Pancreas (tissue), 10 donors: ENCODE measurements at regions not wholly inside any gene's neighbourhood (a gene's known extent, or its start where the extent isn't known, plus 50 kb on each side); places are given as distances from the start of the nearest gene placed in this dataset.

Experiments used
- ATAC-seq, 4 donors: fragments of 200-7000 bp; cut with Tn5 transposase; one replicate each; pipeline versions ENCODE4 v1.8.0 to v1.9.1; 2020; ENCODE audit warnings: mild to moderate bottlenecking in 4 of 4, moderate library complexity in 4 of 4
- DNase-seq, 6 donors: peaks; one replicate each; pipeline ENCODE4 v3.0.0-alpha.2; 2020
- FAIRE-seq: peaks from 2 replicates; lab custom pipeline; 2012; peaks lifted over from hg19 to GRCh38; lab: Jason Lieb, UNC
- H3K27ac ChIP-seq, 4 donors: fragments of 200-600 bp; sonication (generic); 1 replicate in 3 of 4; 2 replicates in 1 of 4; pipeline versions ENCODE4 v1.5.0 to v1.8.0; 2020
- H3K27me3 ChIP-seq, 4 donors: fragments of 200-600 bp; one replicate each; pipeline ENCODE4 v1.8.0; 2021
- H3K36me3 ChIP-seq, 3 donors: fragments of 200-600 bp; sonication (generic) in 1 of 3; one replicate each; pipeline versions ENCODE4 v1.5.0 to v1.8.0; 2020 to 2021
- H3K4me1 ChIP-seq, 3 donors: fragments of 200-600 bp; one replicate each; pipeline ENCODE4 v1.8.0; 2021
- H3K4me3 ChIP-seq, 4 donors: fragments of 200-600 bp; sonication (generic) in 2 of 4; one replicate each; pipeline versions ENCODE4 v1.5.0 to v1.8.0; 2020 to 2021
- H3K9me3 ChIP-seq, 4 donors: fragments of 200-600 bp; one replicate each; pipeline ENCODE4 v1.8.0; 2021
- WGBS, 2 donors: extraction: QIAGEN DNeasy Blood & Tissue Kit; methylation state at CpG; one replicate each; pipeline ENCODE4 v1.1.7; 2013; 5-methylcytosine and 5-hydroxymethylcytosine counted together
- intact Hi-C, 3 donors: fragments of 100-400 bp; cut with DNase I; formaldehyde crosslinking; loops; one replicate each; pipeline versions ENCODE4 v1.11.1 to v1.14.2; 2022
- TF ChIP-seq, protein P1 (sequence below), 4 donors: fragments of 200-600 bp; sonication (generic) in 3 of 4; IDR thresholded peaks; one replicate each; pipeline versions ENCODE4 v1.5.0 to v1.8.0; 2021; ENCODE audit warnings: antibody characterized with exemption in 4 of 4
- donor health status: healthy with polysubstance abuse.
- donor health status: DM: no; HTN: no; CAD: no; lungs with moderate emphysema.
- donor health status: DM: no; HTN: no; CAD: no.
- donor health status: control.
- donor health status: control.
- donor health status: Bipolar disorder and iron deficiency.
- donor health status: DM: yes; HTN: yes; CAD: no.
- donor health status: DM: no; HTN: no; CAD: no.
- donor health status: DM: no; HTN: no; CAD: no.
- donor health status: DM: yes; HTN: yes; CAD: no.

DNA sequence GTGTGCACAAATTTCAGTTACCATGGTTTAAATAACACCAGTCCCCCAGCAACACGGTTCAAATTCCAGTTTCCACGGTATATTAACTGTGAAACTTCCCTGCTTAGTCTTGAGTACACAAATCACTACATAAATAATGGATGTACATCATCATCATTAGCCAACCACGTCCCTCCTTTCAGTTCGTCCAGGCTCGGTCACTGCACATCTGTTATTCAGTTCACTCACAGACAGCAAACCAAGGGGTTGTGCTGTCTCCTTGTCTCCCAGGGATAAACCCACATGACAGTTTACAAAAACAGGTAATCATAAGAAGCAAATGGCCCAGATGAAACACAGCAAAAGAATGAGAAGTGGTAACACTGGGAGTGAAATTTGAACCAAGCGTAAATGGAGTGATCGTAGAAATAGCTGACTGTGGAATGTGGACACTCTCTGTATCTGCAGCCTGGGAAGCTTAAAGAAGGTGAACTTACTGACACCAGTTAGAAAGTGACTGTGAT, 61.0 kb upstream of the RAD23B start:
- 44 to 46% methylated on average over 7 of the region's 7 CpGs for WGBS, 2 donors
- no peaks in the 10 kb centered on the region for H3K27me3 ChIP-seq
- intact Hi-C loops: no loop called here
- TF ChIP-seq, protein P1, sequence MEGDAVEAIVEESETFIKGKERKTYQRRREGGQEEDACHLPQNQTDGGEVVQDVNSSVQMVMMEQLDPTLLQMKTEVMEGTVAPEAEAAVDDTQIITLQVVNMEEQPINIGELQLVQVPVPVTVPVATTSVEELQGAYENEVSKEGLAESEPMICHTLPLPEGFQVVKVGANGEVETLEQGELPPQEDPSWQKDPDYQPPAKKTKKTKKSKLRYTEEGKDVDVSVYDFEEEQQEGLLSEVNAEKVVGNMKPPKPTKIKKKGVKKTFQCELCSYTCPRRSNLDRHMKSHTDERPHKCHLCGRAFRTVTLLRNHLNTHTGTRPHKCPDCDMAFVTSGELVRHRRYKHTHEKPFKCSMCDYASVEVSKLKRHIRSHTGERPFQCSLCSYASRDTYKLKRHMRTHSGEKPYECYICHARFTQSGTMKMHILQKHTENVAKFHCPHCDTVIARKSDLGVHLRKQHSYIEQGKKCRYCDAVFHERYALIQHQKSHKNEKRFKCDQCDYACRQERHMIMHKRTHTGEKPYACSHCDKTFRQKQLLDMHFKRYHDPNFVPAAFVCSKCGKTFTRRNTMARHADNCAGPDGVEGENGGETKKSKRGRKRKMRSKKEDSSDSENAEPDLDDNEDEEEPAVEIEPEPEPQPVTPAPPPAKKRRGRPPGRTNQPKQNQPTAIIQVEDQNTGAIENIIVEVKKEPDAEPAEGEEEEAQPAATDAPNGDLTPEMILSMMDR (IDR thresholded peaks at IDR 0.05): no peak
- FAIRE-seq (no peak), ATAC-seq (no peak), DNase-seq (no peak)
- no peak overlapping the region for H3K4me3 ChIP-seq
- no peaks in the 10 kb centered on the region for H3K36me3 ChIP-seq
- H3K9me3 ChIP-seq: no peaks in the 10 kb centered on the region
- H3K27ac ChIP-seq: no peak overlapping the region
- no peaks in the 10 kb centered on the region for H3K4me1 ChIP-seq

DNA sequence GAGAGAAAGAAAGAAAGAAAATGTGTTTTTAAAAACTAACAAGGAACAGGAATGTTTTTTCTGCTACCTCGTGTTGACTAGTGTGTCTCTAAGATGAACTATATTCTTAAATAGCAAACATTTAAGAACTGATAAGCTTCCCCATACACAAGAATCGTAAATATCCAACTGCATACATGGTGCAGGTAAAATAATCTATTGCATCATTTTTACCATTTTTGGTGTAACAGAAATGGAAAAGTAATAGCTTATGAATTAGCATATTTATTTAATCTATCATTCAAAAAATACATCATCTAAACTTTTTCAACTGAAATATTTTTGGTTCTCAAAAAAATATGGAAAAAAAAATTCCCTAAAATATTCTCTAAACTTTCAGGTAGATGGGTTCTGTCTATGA, 59.7 kb upstream of the RAD23B start:
- intact Hi-C loops: no loop called here
- FAIRE-seq: no peak
- H3K27ac ChIP-seq: no peak overlapping the region
- H3K27me3 ChIP-seq: no peaks in the 10 kb centered on the region
- TF ChIP-seq, protein P1 (IDR thresholded peaks at IDR 0.05): no peak
- no peak for DNase-seq
- 56 to 67% methylated on average over 2 of the region's 2 CpGs for WGBS, 2 donors
- H3K9me3 ChIP-seq: no peaks in the 10 kb centered on the region
- ATAC-seq: no peak
- H3K4me3 ChIP-seq: no peak overlapping the region
- H3K4me1 ChIP-seq: peaks cover 0 to under 1% (median 0%) of the 10 kb centered on the region in 3 donors
- H3K36me3 ChIP-seq: no peaks in the 10 kb centered on the region

DNA sequence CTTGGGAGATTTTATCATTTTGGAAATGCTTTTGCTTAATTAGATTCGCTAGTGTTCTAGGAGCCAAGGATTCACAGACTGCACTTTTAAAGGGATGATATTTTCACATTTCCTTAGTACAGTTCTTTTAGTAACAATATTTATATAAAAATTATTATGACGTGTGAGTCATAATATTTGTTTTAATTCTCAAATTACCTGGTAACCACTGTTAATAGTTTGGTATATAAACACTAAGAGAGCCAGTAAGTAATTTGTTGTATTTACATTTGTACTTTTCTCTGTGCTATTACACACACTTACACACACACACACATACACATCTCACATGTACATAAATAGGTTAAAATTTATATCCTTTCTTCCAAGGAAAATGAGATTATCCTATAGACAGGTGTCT, 58.8 kb upstream of the RAD23B start:
- Histone ChIP-seq H3K27me3 (no peaks in the 10 kb centered on the region), H3K36me3 (no peaks in the 10 kb centered on the region), H3K4me1 (peaks cover 0 to 3% (median 0%) of the 10 kb centered on the region in 3 donors), H3K9me3 (no peaks in the 10 kb centered on the region), H3K4me3 (no peak overlapping the region), H3K27ac (no peak overlapping the region)
- TF ChIP-seq, protein P1 (IDR thresholded peaks at IDR 0.05): no peak
- ATAC-seq: no peak
- WGBS, 2 donors: 52 to 54% methylated on average over 2 of the region's 2 CpGs
- FAIRE-seq: no peak
- DNase-seq: no peak
- intact Hi-C loops: no loop called here

DNA sequence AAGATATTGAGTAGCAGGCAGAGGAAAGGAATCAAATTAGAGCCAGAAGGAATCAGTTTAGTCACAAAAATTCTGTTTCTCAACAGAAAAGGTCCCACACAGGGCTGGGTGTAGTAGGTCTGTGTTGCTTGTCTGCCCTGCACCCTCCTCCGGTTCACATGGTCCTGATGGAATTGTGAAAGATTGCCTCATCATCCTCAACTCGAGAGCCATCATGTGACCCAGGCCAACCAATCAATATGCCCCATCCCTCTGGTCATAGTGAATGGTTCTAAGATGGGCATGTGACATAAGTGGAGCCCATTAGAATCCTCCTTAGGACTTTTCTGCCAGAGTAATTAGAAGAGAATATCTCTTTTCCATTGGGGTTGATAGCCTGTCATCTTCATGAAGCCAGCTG, 56.7 kb upstream of the RAD23B start:
- H3K36me3 ChIP-seq: no peaks in the 10 kb centered on the region
- H3K27ac ChIP-seq: no peak overlapping the region
- TF ChIP-seq, protein P1 (IDR thresholded peaks at IDR 0.05): no peak
- H3K27me3 ChIP-seq: no peaks in the 10 kb centered on the region
- intact Hi-C loops: no loop called here
- H3K4me3 ChIP-seq: no peak overlapping the region
- WGBS, 2 donors: 73 to 77% methylated on average over 2 of the region's 2 CpGs
- H3K4me1 ChIP-seq: peaks cover 0 to 3% (median 0%) of the 10 kb centered on the region in 3 donors
- FAIRE-seq (no peak), ATAC-seq (no peak), DNase-seq (no peak)
- H3K9me3 ChIP-seq: no peaks in the 10 kb centered on the region

DNA sequence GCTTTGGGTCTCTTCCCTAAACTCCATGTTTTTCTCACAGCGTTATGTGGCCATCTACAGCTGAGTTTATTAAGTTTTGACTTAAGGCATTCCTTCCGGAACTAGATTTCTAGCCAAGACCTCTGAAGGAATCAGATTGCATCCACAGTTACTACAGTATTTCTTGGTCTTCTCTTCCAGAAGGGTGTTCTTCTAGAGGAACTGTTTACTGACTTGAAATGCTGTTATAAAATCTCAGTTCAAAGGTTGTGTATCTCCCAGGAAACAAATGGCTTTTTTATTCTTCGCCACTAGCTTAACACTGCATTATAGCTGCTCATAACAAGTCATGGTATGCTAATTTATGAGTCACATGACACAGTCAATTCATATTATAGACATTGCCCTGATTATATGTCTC, 55.3 kb upstream of the RAD23B start:
- TF ChIP-seq, protein P1 (IDR thresholded peaks at IDR 0.05): no peak
- Histone ChIP-seq H3K4me1 (peaks cover 0 to 3% (median 0%) of the 10 kb centered on the region in 3 donors), H3K36me3 (no peaks in the 10 kb centered on the region), H3K27me3 (no peaks in the 10 kb centered on the region), H3K9me3 (no peaks in the 10 kb centered on the region), H3K27ac (no peak overlapping the region), H3K4me3 (no peak overlapping the region)
- FAIRE-seq: peak; percentile 51
- no peak for DNase-seq
- intact Hi-C loops: no loop called here
- 53 to 66% methylated on average over 3 of the region's 3 CpGs for WGBS, 2 donors
- no peak for ATAC-seq
